ENCODE measurements at regions not wholly inside any gene's neighbourhood (a gene's known extent, or its start where the extent isn't known, plus 50 kb on each side); places are given as distances from the start of the nearest gene placed in this dataset.

DNA sequence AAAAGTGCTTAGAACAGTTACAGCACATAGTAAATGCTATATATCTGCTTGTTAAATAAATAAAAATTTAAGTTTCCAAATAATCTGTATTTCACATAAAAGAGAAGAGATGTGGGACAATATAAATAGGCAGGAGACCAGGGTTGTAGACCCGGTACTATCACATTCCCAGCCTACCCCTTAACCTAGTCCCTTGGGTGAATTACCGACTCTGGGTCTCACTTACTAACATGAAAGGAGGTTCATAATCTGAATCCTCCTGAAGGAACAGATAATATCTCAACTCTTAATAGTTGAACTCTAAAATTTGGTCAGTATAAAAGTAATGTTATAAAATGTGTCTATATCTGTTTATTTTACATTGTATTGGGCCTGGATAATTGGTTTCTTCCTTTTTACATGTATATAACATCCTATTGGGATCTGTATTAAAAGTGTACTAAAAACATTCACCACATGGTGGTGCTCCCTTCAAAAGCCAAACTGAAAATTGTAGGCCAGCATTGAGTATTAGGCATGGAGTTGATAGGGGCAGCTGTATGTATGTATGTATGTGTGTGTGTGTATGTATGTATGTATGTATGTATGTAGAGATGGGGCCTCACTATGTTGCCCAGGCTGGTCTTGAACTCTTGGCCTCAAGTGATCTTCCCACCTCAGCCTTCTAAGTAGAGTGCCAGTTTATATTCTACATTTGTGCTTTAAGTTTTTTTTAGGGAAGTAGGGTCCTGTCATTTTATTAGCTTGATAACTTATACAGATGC is 64.2 kb upstream of the ABL1 start:
- TF ChIP-seq, protein P1, sequence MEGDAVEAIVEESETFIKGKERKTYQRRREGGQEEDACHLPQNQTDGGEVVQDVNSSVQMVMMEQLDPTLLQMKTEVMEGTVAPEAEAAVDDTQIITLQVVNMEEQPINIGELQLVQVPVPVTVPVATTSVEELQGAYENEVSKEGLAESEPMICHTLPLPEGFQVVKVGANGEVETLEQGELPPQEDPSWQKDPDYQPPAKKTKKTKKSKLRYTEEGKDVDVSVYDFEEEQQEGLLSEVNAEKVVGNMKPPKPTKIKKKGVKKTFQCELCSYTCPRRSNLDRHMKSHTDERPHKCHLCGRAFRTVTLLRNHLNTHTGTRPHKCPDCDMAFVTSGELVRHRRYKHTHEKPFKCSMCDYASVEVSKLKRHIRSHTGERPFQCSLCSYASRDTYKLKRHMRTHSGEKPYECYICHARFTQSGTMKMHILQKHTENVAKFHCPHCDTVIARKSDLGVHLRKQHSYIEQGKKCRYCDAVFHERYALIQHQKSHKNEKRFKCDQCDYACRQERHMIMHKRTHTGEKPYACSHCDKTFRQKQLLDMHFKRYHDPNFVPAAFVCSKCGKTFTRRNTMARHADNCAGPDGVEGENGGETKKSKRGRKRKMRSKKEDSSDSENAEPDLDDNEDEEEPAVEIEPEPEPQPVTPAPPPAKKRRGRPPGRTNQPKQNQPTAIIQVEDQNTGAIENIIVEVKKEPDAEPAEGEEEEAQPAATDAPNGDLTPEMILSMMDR (IDR thresholded peaks at IDR 0.05), result peak; percentile 41 to 46
- no peak for TF ChIP-seq EP300 (IDR thresholded peaks at IDR 0.05)

Data from suprapubic skin (tissue), 3 donors.